DOHH2 (cell line): ENCODE measurements at regions not wholly inside any gene's neighbourhood (a gene's known extent, or its start where the extent isn't known, plus 50 kb on each side); places are given as distances from the start of the nearest gene placed in this dataset.

Experiments
- H3F3A ChIP-seq: fragments of 200-600 bp; sonication (generic), shearing (Covaris generic); 2 replicates; pipeline ENCODE4 v1.6.0; 2016; ENCODE audit warnings: antibody characterized with exemption, mild to moderate bottlenecking; ENCODE audit not compliant: control insufficient read depth, insufficient read depth
- H3K27ac ChIP-seq: fragments of 200-600 bp; sonication (generic); 2 replicates; pipeline ENCODE4 v1.5.1; 2014; ENCODE audit warnings: low read depth, mild to moderate bottlenecking, low read length, moderate library complexity
- H3K27me3 ChIP-seq: fragments of 200-600 bp; sonication (generic); 2 replicates; pipeline ENCODE4 v1.6.1; 2014; ENCODE audit warnings: mild to moderate bottlenecking, low read length, mixed read lengths; ENCODE audit not compliant: control insufficient read depth
- H3K36me3 ChIP-seq: fragments of 200-600 bp; sonication (generic); 2 replicates; pipeline ENCODE4 v1.6.1; 2014; ENCODE audit warnings: mild to moderate bottlenecking, low read length, moderate library complexity, mixed read lengths; ENCODE audit not compliant: control insufficient read depth
- H3K4me1 ChIP-seq: fragments of 200-600 bp; sonication (generic); 2 replicates; pipeline ENCODE4 v1.6.1; 2014; ENCODE audit warnings: mild to moderate bottlenecking, low read length, mixed read lengths; ENCODE audit not compliant: control insufficient read depth
- H3K4me2 ChIP-seq: fragments of 200-600 bp; sonication (generic); 2 replicates; pipeline ENCODE4 v1.6.0; 2014; ENCODE audit warnings: mild to moderate bottlenecking, low read length, moderate library complexity
- H3K4me3 ChIP-seq: fragments of 200-600 bp; sonication (generic); 2 replicates; pipeline ENCODE4 v1.5.1; 2014; ENCODE audit warnings: mild to moderate bottlenecking, low read length, mixed read lengths
- H3K79me2 ChIP-seq: fragments of 200-600 bp; sonication (generic); 2 replicates; pipeline ENCODE4 v1.6.1; 2014; ENCODE audit warnings: mild to moderate bottlenecking, low read length, mixed read lengths; ENCODE audit not compliant: control insufficient read depth
- H3K9me2 ChIP-seq: fragments of 200-600 bp; sonication (generic); replicated peaks from 2 replicates; pipeline ENCODE4 v1.6.1; 2014; ENCODE audit warnings: mild to moderate bottlenecking, low read length, mixed read lengths; ENCODE audit not compliant: control insufficient read depth
- H3K9me3 ChIP-seq: fragments of 200-600 bp; sonication (generic); 2 replicates; pipeline ENCODE4 v1.6.1; 2014; ENCODE audit warnings: antibody characterized with exemption, low read length, mixed read lengths; ENCODE audit not compliant: control insufficient read depth, insufficient read depth
- H4K20me1 ChIP-seq: fragments of 200-600 bp; sonication (generic); 2 replicates; pipeline ENCODE4 v1.6.0; 2014; ENCODE audit warnings: low read depth, mild to moderate bottlenecking, antibody characterized with exemption, low read length, moderate library complexity; ENCODE audit not compliant: control insufficient read depth, insufficient read depth
- EZH2phosphoT487 ChIP-seq: fragments of 200-600 bp; sonication (generic); IDR thresholded peaks from 2 replicates; pipeline ENCODE4 v1.6.1; 2017; ENCODE audit warnings: borderline replicate concordance, mild to moderate bottlenecking, antibody characterized with exemption, low read length, moderate library complexity, mixed read lengths
- TF ChIP-seq, protein P1 (sequence below): fragments of 200-600 bp; sonication (generic); IDR thresholded peaks from one replicate; pipeline ENCODE4 v1.5.1; 2014; ENCODE audit warnings: antibody characterized with exemption, mild to moderate bottlenecking, low read depth, low read length; ENCODE audit not compliant: poor library complexity, severe bottlenecking

DNA sequence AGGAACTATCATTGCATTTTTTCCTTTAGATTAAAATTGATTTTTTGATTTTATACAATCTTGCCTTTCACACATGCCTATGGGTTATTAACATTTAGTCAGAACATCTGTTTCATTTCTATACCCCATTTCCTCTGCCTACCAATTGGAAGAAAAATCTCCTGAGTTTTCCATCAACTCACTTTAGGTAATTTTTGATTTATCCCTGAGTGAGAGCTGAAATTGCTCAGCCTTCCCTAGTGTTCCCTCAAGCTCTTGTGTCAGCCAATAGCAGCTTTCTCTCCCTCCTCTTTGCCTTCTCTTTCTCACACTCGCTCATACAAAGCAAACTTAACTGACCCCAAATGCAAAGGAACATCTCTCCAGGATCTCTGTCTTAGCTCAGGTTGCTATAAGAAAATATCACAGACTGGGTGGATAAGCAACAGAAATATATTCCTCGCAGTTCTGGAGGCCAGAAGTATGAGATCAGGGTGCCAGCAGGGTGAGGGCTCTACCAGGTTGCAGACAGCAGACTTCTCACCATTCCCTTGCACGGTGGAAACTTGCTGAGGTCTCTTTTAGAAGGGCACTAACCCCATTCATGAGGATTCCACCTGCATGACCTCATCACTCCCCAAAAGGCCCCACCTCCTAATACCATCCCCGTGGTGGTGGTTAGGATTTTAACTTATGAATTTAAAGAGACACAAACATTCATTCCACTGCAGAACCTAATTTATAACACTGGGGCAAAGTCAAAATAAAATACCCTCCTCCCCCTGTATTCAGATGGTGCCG lies 224.2 kb upstream of the SFSWAP start:
- TF ChIP-seq, protein P1, sequence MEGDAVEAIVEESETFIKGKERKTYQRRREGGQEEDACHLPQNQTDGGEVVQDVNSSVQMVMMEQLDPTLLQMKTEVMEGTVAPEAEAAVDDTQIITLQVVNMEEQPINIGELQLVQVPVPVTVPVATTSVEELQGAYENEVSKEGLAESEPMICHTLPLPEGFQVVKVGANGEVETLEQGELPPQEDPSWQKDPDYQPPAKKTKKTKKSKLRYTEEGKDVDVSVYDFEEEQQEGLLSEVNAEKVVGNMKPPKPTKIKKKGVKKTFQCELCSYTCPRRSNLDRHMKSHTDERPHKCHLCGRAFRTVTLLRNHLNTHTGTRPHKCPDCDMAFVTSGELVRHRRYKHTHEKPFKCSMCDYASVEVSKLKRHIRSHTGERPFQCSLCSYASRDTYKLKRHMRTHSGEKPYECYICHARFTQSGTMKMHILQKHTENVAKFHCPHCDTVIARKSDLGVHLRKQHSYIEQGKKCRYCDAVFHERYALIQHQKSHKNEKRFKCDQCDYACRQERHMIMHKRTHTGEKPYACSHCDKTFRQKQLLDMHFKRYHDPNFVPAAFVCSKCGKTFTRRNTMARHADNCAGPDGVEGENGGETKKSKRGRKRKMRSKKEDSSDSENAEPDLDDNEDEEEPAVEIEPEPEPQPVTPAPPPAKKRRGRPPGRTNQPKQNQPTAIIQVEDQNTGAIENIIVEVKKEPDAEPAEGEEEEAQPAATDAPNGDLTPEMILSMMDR: no peak
- no peak for TF ChIP-seq EZH2phosphoT487
- no peaks in the 10 kb centered on the region for H3K9me2 ChIP-seq
- H3K4me1 ChIP-seq: no peaks in the 10 kb centered on the region
- H3K27ac ChIP-seq: no peak overlapping the region
- no peaks in the 10 kb centered on the region for H3F3A ChIP-seq
- H3K27me3 ChIP-seq: peaks cover 8% of the 10 kb centered on the region; the same call in 1 of the 2 replicates
- H3K9me3 ChIP-seq: no peaks in the 10 kb centered on the region
- H3K4me2 ChIP-seq: no peak overlapping the region
- no peaks in the 10 kb centered on the region for H4K20me1 ChIP-seq
- no peaks in the 10 kb centered on the region for H3K36me3 ChIP-seq
- H3K79me2 ChIP-seq: no peaks in the 10 kb centered on the region
- H3K4me3 ChIP-seq: no peak overlapping the region

DNA sequence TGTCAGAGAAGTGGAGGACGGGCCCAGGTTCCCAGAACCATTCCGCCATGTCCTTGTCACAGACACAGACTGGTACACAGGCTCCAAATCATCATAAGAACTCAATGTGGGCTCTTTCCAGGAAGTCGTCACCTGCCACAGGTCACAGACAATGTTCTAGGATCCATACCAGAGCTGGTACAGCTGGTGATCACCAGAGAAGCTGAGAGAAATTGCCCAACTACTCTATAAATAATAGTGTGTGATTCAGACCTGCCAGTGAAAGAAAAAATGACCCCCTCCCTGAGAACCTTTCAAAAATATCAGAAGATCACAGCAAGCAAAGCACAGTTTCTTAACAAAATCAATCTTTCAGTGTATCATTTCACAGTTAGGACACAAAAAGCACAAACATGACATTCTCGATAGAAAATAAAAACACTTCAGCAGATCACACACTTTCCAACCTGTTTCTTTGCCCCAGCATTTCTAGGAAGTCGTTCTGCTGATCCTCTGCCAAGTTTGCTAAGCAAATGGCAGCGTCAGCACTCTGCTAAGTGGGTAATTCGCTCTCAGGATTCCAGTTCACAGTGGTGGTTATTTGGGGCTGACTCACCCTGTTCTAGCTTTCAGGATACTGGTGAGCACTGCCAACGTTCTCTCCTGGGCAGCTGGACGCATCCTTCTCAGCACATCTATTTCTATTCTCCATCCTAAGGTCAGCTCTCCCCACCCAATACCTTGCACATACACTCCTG lies 223.3 kb upstream of the SFSWAP start:
- Histone ChIP-seq H3K4me2 (no peak overlapping the region), H3F3A (no peaks in the 10 kb centered on the region), H3K27me3 (peaks cover 8% of the 10 kb centered on the region; the same call in 1 of the 2 replicates), H3K9me3 (no peaks in the 10 kb centered on the region), H3K4me1 (no peaks in the 10 kb centered on the region), H4K20me1 (no peaks in the 10 kb centered on the region), H3K36me3 (no peaks in the 10 kb centered on the region), H3K27ac (no peak overlapping the region), H3K4me3 (no peak overlapping the region), H3K79me2 (no peaks in the 10 kb centered on the region), H3K9me2 (no peaks in the 10 kb centered on the region)
- TF ChIP-seq EZH2phosphoT487: no peak
- TF ChIP-seq, protein P1: no peak

- Histone ChIP-seq H3K9me3 (no peaks in the 10 kb centered on the region), H3K4me2 (no peak overlapping the region), H3K27me3 (peaks cover 8% of the 10 kb centered on the region; the same call in 1 of the 2 replicates), H3K4me1 (no peaks in the 10 kb centered on the region), H3F3A (no peaks in the 10 kb centered on the region), H3K9me2 (no peaks in the 10 kb centered on the region), H3K36me3 (no peaks in the 10 kb centered on the region), H4K20me1 (no peaks in the 10 kb centered on the region), H3K27ac (no peak overlapping the region), H3K4me3 (no peak overlapping the region), H3K79me2 (no peaks in the 10 kb centered on the region)
- no peak for TF ChIP-seq EZH2phosphoT487
- TF ChIP-seq, protein P1: no peak
Observed at GRCh38 chr12:131489718-131490117, 221.2 kb upstream of the SFSWAP start.
